GM18909 (cell line): ENCODE measurements at regions not wholly inside any gene's neighbourhood (a gene's known extent, or its start where the extent isn't known, plus 50 kb on each side); places are given as distances from the start of the nearest gene placed in this dataset.
A peak's percentile ranks its signal among the peaks of the same experiment; 100 is the strongest.

Experiments
- ATAC-seq: cut with Tn5 transposase; IDR thresholded peaks from one replicate; pipeline ENCODE4 v1.9.1; 2021; ENCODE audit warnings: mild to moderate bottlenecking; ENCODE audit not compliant: unreplicated experiment, poor library complexity

DNA sequence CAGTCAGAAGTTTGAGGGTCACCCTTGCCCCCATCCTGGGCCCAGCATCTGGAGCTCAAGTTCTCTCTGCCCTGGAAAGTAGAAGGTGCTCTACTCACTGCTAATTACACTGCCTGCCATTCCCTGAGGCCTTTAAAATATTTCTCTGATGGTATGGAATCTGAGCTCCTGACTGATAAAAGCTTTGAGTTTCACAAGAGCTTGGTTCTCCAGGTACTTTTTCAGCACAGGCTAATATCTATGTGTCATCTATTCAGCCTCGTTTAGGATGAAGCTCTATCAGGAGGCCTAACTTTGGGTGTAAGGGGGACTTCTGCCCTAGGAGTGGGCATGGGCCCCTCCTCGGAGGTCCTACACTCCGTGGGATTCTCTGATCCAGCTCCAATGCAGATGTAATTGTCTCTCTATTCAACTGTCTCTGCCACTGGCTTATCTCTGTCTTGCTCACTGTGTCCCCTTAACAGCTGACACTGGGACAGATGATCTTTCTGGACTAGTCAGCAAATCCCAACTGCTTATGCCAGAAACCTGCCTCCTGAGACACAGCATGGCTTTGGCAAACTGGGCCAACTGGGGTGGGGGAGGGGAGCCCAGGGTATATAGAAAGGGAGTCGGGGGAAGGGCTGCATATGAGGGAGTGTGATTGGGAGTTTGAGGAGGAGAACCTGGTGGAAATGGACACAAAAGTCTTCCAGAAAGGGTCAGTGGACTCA, 104.2 kb upstream of the GADD45A start:
- no peak for ATAC-seq

DNA sequence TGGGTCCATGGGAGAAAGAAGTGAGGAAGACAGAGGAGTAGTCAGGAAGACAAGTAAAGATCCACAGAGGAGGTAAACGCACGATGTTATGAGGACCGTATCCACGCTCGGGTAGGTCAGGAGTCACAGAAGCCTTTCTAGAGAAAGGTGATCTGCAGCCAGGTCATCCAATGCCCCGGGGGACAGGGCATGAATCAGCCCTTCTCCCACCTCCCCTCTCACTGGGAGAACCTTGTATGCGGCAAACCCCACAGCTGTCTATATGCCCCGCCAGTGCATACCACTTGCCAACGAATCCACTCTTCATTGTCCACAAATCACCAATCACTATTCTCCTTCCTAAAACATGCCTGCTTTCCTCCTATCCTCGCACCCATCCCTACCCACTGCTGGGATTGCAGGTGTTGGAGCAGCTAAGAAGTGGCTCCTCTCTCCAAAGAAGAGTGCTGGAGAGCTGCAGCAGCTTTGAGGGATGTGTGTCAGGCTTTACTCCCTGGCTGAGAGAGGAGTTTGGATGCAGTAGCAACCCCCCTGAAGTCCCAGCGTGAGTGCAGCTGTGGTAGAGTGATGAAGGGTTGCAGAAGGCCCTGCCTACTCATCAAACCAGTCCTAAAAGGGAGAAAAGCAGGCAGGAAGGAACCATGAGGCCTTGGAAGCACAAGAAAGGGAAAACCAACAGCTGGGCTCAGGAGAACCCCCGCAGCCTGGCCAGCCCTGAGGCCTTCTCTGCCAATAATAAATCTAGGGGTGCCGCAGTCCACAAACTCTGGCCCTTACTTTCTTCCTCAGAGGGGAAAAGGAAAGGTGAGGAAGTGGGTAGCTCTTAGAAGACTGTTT, 102.2 kb upstream of the GADD45A start:
- no peak for ATAC-seq

DNA sequence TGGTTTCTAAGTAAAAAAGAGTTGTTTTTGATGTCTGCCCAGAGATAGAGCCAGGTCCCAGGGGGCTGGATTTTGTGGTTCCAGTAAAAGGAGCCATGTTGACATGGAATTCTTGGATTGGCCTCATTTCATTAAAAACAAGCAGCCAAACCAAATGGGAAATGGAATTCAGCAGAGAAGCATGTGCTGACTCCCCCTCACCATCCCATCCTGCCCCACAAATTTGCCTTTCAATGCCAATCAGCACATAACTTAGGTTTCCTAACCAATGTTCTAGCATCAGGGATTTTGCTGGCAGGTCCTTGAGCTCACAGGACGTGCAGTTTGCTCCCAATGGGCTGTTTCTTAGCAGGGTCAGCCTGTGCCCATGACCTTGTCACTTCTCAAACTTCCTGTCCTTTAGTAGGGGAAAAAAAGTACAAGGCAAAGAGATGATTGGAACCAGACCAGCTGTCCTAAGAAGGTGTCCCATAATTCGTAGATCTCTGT, 101.5 kb upstream of the GADD45A start:
- no peak for ATAC-seq

DNA sequence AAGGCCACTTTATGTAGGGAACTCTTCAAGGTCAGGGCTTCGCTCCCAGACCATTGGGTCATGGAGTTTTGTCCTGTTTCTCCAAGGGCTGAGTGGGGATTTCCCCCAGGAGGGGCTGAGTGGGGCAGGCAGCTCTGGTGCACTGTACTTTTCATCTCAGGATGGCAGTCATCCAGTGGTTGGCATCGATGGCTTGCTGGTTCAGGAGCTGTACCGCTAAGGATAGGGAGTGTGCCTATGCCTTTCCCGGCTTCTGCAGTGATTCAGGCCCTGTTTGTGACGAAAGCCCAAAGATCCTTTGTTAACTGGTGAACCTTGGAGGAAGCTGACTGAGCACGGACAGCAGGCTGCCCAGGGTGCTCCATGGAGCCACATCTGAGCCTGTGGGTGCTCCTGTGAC, 100.1 kb upstream of the GADD45A start:
- ATAC-seq: no peak

DNA sequence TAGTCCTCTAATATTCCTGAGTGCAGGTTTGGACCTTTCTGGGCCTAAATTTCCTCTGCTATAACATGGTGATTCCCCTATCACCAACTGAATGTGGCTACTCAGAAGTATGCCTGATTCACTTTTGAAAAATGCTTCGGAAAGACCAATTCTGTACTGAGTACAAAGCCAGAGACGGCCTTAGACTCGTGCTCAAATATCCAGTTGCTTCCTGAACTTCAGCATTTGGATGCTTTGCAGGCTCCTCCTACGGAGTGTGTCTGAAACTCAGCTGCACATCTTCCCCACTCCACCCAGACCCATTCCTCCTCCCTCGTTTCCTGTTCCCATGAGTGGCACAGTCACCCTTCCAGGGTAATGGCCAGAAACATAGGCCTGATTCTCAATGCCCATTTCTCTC, 98.4 kb upstream of the GADD45A start:
- ATAC-seq: no peak

DNA sequence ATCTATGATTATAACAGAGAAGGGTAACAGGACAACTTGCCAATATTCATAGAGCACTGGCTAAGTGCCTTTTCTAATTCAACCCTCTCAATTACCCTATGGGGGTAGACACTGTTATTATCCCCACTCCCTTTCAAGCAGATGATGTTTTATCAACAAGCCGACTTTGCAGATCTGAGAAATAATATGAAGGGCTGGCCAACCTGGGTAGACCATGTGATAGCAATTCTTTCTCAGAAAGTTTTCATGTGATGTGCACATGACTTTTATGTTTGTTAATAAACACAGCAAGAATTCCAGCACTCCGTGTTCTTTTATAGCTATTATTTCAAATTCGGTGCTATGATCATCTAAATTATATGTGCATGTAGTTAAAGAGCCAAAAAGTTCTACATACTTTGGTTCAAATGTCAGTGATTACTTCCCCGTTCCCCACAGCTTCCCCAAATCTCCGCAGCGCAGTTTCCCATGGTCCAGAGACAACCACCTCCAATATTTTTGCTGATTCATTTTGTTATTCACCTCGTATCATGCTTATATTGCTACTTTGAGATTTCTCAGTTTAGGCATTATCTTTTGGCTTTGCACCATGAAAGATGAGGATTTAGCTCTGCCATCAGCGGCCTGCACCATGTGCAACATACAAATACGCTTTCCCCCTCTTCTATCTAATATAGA, 96.7 kb upstream of the GADD45A start:
- ATAC-seq: no peak

DNA sequence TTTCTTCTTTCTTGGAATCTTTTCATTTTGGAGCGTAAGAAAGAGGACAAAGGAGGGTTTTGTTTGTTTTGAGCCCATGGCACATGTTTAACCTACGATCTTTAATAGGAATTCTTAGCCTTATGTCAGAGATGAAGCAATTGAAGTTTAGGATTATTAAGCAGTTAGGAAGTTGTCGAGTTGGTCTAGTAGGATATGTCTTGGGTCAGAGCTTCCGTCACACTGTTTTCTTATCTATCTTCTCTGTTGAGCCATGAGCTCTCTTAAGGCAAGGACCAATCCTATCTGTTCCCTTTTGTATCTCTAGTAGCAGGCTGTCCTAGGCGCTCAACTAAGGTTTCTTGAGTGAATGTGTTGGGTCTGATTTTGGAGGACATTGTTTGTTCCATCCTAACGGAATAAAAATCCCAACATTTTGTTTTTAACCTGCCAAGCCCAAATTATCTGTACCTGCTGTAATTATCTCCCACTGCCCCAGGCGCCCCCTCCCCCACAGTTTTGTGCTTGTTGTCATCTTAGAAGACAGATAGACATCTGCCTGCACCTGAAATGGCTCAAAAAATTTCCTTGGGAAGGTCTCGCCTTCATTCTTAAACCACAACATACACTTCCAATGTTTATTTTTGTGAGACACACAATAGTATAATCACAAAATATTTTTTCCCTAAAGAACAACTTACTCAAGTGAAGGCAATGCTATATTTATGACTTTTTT, 95.3 kb upstream of the GADD45A start:
- ATAC-seq: no peak

DNA sequence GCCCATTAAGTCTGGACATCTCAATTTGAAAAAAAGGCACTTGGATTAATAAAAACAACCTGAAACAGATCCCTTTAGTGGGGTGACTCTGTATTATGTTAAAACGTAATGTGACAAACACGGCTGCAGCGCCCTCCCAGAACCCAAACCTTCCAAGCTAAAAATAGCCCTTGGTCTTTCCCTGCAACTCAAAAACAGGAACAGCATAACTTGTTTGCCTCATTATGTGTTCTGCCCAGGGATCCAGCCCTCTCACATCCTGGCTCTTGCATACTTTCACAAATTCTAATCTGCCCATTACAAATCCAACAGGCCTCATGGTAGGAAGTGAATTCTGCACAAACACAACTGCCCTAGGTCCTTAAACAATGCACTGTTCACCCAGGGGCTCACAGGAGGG, 94.7 kb upstream of the GADD45A start:
- no peak for ATAC-seq

DNA sequence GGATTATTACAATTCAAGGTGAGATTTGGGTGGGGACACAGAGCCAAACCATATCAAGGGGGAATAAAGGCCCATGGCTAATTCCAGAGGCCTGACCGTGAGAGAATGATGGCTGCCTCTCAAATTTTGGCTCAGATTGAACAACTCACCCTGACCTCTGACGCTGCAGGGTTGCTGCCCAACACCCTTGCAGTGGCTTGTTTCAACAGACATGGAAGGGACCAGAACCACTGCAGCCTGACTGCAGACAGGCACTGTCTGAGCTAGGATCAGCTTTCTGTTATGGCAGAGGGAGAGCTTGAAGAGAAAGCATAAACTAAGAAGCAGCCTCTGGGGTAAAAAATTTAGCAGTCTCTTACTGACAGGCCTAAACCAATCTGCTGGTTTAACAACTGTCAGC, 90.2 kb upstream of the GADD45A start:
- no peak for ATAC-seq

DNA sequence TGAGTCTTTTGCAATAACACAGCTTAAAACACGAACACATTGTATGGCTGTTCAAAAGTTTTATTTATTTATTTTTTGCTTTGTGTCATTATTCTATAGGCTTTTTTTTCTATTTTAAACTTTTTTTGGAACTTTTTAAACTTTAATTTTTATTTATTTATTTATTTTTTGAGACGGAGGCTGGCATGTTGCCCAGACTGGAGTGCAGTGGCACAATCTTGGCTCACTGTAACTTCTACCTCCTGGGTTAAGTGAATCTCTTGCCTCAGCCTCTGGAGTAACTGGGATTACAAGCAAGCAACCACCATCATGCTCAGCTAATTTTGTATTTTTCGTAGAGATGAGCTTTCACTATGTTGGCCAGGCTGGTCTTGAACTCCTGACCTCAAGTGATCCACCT, 88.3 kb upstream of the GADD45A start:
- ATAC-seq: no peak

DNA sequence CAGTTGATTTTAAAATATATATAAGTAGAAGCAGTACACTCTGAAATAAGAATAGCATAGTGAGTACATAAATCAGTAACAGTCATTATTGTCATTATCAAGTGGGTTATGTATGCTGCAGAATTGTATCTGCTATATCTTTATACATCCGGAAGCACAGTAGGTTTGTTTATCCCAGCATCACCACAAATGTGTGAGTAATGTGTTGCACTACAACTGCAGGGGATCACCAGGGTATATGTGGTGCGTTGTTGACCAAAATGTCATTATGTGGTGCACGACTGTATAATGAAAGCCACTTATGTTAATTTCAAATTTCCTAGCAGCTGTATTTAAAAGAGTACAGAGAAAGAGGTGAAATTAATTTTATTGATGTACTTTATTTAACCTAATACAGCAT, 87.7 kb upstream of the GADD45A start:
- no peak for ATAC-seq

DNA sequence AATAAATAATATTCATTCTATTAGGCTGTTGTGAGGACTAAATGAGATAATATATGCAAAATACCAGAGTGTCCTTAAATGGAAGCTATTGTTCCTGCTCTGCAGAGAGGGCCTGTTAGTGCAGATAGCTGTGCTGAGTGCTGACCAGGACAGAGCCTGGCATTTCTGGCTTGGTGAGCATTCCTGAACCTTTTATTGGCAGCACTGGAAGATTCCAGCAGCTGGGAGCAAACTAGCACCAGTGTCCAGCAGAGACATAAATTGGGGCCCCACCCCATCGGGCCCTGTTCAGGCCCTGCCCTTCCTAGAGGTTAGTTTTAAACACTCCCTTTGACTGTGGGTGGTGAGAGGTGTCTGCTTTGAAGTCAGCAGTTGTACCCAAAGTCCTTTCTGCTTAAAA, 85.9 kb upstream of the GADD45A start:
- no peak for ATAC-seq

DNA sequence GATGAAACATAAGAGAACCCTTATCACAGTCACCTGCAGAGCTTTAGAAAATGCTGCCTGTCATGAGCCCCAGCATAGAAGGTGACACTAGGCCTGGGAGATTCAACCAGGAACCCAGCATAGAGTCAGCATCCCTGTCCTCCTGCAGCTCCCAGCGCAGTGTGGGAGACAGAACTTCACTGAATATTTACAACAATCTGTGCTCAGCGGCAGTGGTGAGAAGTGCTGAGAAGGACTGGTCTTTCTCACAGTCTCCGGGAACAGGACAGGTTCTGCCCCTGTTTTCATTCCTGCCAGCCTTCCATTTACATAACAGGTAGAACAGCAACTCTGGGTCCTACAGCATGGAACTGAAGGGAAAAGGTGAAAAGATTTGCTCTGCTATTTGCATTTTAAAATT, 83.5 kb upstream of the GADD45A start:
- no peak for ATAC-seq

DNA sequence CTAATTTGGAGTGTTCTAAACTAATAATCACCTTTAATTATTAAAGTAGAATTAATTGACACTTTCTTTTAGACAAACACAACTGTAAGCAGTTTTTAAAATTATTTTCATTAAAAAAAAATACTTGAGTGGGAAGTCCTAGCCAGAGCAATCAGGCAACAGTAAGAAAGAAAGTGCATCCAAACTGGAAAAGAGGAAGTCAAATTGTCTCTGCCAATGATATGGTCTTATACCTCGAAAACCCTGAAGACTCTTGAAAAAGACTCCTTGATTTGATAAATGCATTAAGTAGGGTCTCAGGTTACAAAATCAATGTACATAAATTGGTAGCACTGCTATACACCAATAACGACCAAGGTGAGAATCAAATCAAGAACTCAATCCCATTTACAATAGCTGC, 83.0 kb upstream of the GADD45A start:
- no peak for ATAC-seq

DNA sequence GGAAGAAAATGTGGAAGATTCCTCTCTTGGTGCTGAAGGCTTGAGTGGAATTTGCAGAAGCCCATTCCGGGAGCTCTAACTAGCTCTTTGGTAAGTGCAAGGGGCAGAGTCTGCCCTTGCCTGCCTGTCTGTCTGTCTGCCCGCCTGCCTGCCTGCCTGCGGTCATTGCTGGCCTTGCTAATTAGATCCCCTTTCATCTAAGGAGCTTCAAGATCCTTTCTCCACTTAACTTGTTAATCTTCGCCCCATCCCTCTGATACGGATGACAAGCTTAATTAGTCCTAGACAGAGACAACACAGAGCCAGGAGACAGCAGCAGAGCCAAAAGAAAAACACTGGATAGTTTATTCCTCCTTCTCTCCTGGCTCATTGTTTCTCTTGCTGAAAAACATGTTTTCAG, 80.2 kb upstream of the GADD45A start:
- ATAC-seq: no peak

DNA sequence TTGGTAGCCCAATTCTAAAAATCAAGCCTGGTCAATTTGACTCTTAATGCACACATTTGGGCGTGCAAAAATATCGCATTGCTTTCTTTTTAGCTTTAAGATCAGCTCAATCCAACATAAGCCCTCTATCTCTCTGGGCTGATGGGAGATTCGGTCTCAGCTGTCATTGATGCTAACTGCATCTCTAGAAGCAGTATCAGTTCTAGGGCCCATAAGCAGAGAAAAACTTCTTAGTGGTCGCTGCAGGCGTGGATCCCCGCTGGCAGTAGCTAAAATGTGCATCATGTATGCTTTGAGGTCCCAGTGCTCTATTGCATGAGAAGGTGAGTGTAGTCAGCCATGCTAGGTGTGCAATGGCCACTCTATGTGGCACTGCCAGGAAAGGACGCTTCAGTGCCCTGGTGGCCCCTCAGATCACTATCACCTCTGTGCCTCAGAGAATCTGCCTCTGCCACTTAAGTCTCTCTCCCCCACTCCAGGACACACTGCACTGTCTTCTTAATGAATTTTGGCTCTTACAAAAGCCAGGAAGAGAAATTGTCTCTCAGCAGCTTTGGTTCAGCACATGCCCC, 79.7 kb upstream of the GADD45A start:
- ATAC-seq: no peak

DNA sequence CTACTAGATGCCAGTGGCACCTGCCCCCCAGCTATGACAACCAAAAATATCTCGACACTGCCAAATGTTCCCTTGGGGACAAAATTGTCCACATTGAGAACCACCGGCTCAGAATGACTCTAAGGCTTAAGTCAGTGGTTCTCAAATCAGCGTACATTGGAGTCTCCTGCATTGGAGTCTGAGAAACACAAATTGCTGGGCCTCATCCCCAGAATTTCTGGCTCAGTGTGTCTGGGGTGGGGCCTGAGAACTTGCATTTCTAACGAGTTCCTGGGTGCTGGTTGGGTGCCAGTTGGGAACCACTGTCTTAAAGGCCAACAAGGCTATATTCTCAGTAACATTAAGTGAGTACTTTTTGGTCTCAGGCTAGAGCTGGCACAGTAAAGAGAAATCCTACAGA, 77.7 kb upstream of the GADD45A start:
- ATAC-seq: no peak

DNA sequence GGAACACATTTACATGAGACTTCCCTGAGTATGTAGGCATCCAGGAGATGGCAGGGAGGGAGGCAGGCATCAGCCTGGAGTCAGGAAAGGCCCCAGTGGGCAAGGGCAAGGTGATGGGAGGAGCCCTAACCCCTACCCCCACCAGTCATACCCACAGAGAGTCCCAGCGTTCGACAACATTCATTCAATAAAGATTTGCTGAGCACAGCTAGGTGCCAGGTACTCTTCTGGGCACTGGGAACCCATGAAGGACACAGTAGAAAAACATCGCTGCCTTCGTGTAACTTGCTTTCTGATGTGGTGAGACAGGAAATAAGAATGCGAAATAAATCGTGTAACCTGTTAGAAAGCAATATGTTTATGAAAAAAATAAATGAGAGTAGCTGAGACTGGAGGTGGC, 77.3 kb upstream of the GADD45A start:
- ATAC-seq: no peak

DNA sequence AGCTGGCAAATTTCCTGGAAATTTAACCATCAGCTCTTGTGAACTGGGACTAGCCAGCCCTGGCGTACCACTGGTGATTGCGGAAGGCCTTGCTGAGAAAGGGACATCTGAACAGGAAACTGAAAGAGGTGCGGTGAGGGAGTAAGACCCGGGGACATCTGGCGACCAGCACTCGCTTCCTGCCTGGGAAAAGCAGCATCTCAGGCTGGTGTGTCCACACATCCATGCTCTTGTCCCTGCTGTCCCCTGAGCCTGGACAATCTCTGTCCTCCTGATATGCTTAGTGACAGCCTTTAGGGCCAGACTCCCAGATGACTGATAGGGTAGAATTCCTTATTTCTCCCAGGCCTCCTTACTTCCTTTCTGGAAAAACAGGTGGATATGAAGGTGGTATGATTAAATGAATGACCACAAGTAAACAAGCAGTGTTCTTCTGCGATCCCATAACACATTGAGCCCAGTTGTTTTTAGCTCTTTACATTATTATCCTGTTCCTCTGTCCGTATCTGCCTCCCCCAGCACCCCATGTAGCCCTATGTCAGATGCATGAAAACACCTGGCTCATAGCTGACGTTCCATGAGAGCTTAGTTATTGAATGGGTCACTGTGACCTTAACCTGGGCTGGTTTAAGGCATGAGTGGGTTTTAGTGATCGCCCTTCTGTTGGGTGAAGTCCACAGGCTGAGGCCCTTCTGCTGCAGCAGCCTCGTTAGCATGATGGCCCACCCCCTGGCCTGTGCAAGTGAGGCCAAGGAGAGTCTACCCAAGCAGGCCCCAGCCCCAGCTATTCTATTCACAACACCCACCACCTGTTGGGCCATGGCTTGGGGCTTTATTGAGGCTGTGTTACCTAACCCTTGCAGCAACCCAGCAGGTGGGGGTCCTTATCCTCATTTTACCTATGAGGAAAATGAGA, 76.1 kb upstream of the GADD45A start:
- ATAC-seq: peak; percentile 22
